BLaER1 (cell line): ENCODE measurements at regions not wholly inside any gene's neighbourhood (a gene's known extent, or its start where the extent isn't known, plus 50 kb on each side); places are given as distances from the start of the nearest gene placed in this dataset.
"Not testable (repeated sequence)": the region's sequence is repeated elsewhere in the genome, so short reads cannot be mapped to it uniquely, and the experiment has no call there.

Experiments
- H3K27ac ChIP-seq: shearing (Covaris generic); formaldehyde crosslinking; 2 replicates; pipeline ENCODE4 v1.8.1; 2022
- H3K27me3 ChIP-seq: shearing (Covaris generic); formaldehyde crosslinking; 2 replicates; pipeline ENCODE4 v1.8.1; 2022
- H3K36me3 ChIP-seq: shearing (Covaris generic); formaldehyde crosslinking; 2 replicates; pipeline ENCODE4 v1.8.1; 2022
- H3K4me1 ChIP-seq: shearing (Covaris generic); formaldehyde crosslinking; 2 replicates; pipeline ENCODE4 v1.8.1; 2022
- H3K4me2 ChIP-seq: shearing (Covaris generic); formaldehyde crosslinking; 2 replicates; pipeline ENCODE4 v1.8.1; 2022
- H3K4me3 ChIP-seq: shearing (Covaris generic); formaldehyde crosslinking; 2 replicates; pipeline ENCODE4 v1.8.1; 2022
- H3K9ac ChIP-seq: shearing (Covaris generic); formaldehyde crosslinking; 2 replicates; pipeline ENCODE4 v1.8.1; 2022
- H3K9me3 ChIP-seq: shearing (Covaris generic); formaldehyde crosslinking; 2 replicates; pipeline ENCODE4 v1.8.1; 2022
- H4K20me1 ChIP-seq: shearing (Covaris generic); formaldehyde crosslinking; 2 replicates; pipeline ENCODE4 v1.8.1; 2022
- Cebpa-rat ChIP-seq: shearing (Covaris generic); IDR thresholded peaks from 2 replicates; pipeline ENCODE4 v1.8.1; 2022

DNA sequence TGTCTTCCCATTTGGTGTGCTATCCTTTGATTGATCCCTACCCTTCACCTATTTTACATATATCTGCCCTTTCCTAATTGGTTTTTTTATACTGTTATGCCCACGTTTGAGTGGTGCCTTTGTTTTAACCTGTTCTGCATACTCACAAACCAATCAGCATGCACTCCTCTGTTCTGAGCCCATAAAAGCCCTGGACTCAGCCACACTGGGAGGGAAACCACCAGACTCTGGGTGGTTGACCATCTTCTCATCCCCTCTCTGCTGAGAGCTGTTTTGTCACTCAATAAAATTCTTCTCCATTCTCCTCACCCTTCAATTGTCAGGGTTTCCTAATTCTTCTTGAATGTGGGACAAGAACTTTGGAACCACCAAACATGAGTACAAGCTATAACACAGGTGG lies 989.8 kb downstream of the ADGRL2 start:
- H3K36me3 ChIP-seq: no peaks in the 10 kb centered on the region
- no peak overlapping the region for H3K9ac ChIP-seq
- H3K9me3 ChIP-seq: peaks cover 19% of the 10 kb centered on the region
- peaks cover 10% of the 10 kb centered on the region for H3K4me1 ChIP-seq
- H3K27me3 ChIP-seq: no peaks in the 10 kb centered on the region
- no peak overlapping the region for H3K27ac ChIP-seq
- H4K20me1 ChIP-seq: no peaks in the 10 kb centered on the region
- TF ChIP-seq Cebpa-rat: no peak
- H3K4me2 ChIP-seq: no peak overlapping the region
- no peak overlapping the region for H3K4me3 ChIP-seq

DNA sequence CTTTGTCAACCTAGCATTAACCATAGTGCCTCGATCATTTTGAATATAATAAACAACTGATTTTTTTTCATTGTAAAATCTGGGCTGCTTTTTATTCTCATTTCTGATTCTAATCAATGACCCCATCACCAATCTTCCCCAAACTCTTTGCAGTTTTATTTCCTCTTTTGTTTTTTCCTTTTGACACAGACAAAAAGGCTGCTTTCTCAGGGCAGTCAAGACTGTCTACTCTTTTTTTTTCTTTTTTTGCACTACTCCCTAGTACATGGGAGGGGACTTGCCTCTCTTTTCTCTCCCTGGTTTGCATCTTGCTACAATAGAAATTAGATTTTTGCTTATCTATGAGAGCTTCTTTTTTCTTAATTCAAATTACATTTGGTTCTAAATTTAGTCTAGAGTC lies 987.9 kb downstream of the ADGRL2 start:
- Histone ChIP-seq H3K27ac (no peak overlapping the region), H3K9ac (no peak overlapping the region), H3K36me3 (no peaks in the 10 kb centered on the region), H3K4me2 (no peak overlapping the region), H3K4me3 (no peak overlapping the region), H3K27me3 (no peaks in the 10 kb centered on the region), H4K20me1 (no peaks in the 10 kb centered on the region), H3K9me3 (peaks cover 19% of the 10 kb centered on the region), H3K4me1 (0 out of 2 replicates have a peak, but pooled peaks cover 3% of the 10 kb centered on the region)
- TF ChIP-seq Cebpa-rat: no peak

DNA sequence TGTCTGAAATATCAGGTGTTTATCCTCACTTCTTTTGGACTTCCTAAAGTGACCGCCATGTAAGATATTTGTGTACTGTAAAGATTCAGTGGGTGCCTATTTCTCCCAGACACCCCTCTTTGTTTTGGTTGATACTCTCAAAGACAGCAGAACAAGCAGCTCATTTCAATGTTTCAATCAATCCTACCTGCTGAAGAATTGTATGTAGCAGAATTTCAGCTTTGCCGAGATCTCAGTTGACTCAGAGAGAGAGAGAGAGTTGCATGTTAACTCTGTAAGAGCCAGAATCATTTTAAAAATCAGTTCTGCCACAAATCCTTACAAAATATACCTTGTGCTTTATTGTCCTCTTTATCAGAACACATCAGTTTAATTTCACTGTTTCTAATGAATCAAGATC lies 987.3 kb downstream of the ADGRL2 start:
- Histone ChIP-seq H3K27ac (no peak overlapping the region), H3K9me3 (peaks cover 19% of the 10 kb centered on the region), H3K4me2 (no peak overlapping the region), H3K27me3 (no peaks in the 10 kb centered on the region), H3K4me3 (no peak overlapping the region), H4K20me1 (no peaks in the 10 kb centered on the region), H3K9ac (no peak overlapping the region), H3K36me3 (no peaks in the 10 kb centered on the region), H3K4me1 (0 out of 2 replicates have a peak, but pooled peaks cover 3% of the 10 kb centered on the region)
- no peak for TF ChIP-seq Cebpa-rat

DNA sequence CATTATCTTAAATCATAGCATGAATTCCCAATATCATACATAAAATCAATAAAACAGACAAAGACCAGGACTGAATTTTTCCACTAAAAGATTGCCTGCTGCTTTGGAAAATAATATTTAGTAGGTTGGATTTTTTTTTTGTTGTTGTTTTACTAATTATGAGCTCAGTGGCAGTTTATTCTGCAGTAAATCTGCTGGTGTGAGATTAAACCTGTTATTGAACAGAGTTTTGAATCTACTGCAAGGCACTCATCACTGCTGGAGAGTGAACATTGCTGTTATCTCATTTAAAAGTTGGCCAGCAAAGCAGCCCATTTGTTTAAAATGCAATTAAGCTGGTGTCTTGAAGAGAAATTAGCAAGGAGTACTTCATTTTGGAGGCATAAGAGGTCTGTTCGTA lies 986.1 kb downstream of the ADGRL2 start:
- no peak for TF ChIP-seq Cebpa-rat
- no peak overlapping the region for H3K4me3 ChIP-seq
- no peak overlapping the region for H3K27ac ChIP-seq
- H3K9me3 ChIP-seq: peaks cover 19% of the 10 kb centered on the region
- H3K4me1 ChIP-seq: 0 out of 2 replicates have a peak, but pooled peaks cover 3% of the 10 kb centered on the region
- H3K4me2 ChIP-seq: no peak overlapping the region
- H4K20me1 ChIP-seq: no peaks in the 10 kb centered on the region
- no peak overlapping the region for H3K9ac ChIP-seq
- H3K36me3 ChIP-seq: no peaks in the 10 kb centered on the region
- no peaks in the 10 kb centered on the region for H3K27me3 ChIP-seq

DNA sequence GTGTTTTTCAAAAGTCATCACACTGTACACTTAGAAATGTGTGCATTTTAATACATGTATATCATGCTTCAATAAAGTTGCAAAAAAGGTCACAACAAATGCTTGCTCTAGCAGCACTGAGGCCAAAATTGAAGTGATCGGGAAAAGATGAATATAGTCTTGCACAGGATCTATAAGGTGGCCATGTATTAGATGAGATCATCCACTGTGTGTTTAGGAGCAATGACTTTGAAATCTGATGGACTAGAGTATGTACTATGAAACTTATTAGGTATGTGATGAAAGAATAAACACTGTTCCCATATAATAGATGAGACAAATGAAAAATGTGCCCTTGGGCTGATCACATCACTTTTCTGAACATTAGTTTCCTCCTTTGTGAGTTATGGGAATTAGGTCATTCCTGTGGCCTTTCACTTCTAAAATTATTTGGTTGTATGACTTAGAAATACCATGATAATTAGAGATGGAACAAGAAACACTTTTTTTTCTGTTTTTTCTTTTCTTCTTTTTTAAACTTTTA lies 984.6 kb downstream of the ADGRL2 start:
- Histone ChIP-seq H3K4me1 (0 out of 2 replicates have a peak, but pooled peaks cover 3% of the 10 kb centered on the region), H3K27ac (no peak overlapping the region), H3K9me3 (peaks cover 4% of the 10 kb centered on the region), H3K27me3 (no peaks in the 10 kb centered on the region), H3K36me3 (no peaks in the 10 kb centered on the region), H4K20me1 (no peaks in the 10 kb centered on the region), H3K4me3 (no peak overlapping the region), H3K4me2 (peak overlapping the region; percentile 7; the same call in 1 of the 2 replicates), H3K9ac (no peak overlapping the region)
- no peak for TF ChIP-seq Cebpa-rat

DNA sequence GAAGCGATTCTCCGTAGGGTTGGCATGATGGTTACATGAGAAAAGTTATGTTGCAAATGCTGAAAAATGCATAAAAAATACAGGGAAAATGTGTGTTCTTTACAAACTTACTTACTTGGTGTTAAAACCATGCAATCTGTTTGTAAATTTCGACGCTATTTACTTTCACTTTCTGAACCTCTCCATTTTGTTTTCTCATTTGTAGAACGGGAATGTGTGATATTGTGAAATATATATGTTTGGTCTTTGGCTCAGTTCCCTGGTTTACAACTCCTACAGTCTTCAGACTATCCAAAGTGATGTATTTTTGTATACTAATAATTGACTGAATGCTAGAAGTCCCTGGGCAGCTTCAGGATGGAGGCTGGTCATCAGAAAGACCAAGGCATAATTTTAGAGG lies 982.3 kb downstream of the ADGRL2 start:
- H3K4me3 ChIP-seq: no peak overlapping the region

DNA sequence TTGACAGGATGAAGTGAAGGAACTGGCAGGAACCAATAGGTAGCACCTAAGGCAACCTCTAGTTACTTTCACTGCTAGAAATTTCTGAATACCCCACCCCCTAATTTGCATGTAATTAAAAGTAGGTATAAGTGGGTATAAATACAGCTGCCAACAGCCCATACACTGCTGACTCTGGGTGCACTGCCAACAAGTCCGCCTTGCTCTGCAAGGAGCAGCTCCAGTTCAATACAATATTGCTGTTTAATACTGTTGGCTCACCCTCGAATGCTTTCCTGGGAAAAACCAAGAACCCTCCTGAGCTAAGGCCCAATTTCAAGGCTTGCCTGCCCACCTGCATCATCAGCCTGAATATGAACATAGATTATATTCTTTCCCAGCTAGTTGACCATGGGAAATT lies 981.9 kb downstream of the ADGRL2 start:
- Histone ChIP-seq H3K27me3 (no peaks in the 10 kb centered on the region), H3K27ac (no peak overlapping the region), H3K4me2 (no peak overlapping the region), H3K9me3 (peaks cover 2% of the 10 kb centered on the region; the same call in 1 of the 2 replicates), H3K4me3 (no peak overlapping the region), H3K9ac (no peak overlapping the region), H4K20me1 (no peaks in the 10 kb centered on the region), H3K36me3 (no peaks in the 10 kb centered on the region), H3K4me1 (0 out of 2 replicates have a peak, but pooled peaks cover 3% of the 10 kb centered on the region)
- TF ChIP-seq Cebpa-rat: no peak

More for the DNA sequence above, 982.3 kb downstream of the ADGRL2 start:
- H3K27ac ChIP-seq: no peak overlapping the region
- no peak overlapping the region for H3K4me2 ChIP-seq
- TF ChIP-seq Cebpa-rat: no peak
- H3K36me3 ChIP-seq: no peaks in the 10 kb centered on the region
- H3K9ac ChIP-seq: no peak overlapping the region
- no peaks in the 10 kb centered on the region for H3K27me3 ChIP-seq
- H3K4me1 ChIP-seq: 0 out of 2 replicates have a peak, but pooled peaks cover 3% of the 10 kb centered on the region
- H4K20me1 ChIP-seq: no peaks in the 10 kb centered on the region
- no peaks in the 10 kb centered on the region for H3K9me3 ChIP-seq

DNA sequence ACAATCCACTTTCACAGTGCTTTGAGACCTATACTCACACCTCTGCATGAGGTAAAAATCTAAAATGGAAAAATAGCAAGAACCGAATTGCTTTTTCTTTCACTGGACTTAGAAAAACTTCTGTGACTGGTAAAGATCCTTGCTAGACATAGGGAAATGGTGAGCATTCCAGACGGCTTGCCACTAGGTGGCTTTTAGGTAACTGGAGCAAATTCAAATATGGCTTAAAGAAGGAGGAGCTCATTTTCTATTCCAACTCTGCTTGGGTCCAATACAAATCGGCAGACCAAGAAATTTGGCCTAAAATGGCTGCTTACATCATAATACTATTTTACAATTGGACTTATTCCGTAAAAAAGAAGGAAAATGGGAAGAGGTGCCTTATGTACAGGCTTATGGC lies 977.9 kb downstream of the ADGRL2 start:
- H3K36me3 ChIP-seq: no peaks in the 10 kb centered on the region
- peaks cover 20% of the 10 kb centered on the region for H3K9me3 ChIP-seq
- H4K20me1 ChIP-seq: no peaks in the 10 kb centered on the region
- no peak overlapping the region for H3K27ac ChIP-seq
- no peaks in the 10 kb centered on the region for H3K27me3 ChIP-seq
- no peak overlapping the region for H3K4me3 ChIP-seq
- no peak overlapping the region for H3K9ac ChIP-seq
- TF ChIP-seq Cebpa-rat: no peak
- H3K4me1 ChIP-seq: no peaks in the 10 kb centered on the region
- H3K4me2 ChIP-seq: no peak overlapping the region

DNA sequence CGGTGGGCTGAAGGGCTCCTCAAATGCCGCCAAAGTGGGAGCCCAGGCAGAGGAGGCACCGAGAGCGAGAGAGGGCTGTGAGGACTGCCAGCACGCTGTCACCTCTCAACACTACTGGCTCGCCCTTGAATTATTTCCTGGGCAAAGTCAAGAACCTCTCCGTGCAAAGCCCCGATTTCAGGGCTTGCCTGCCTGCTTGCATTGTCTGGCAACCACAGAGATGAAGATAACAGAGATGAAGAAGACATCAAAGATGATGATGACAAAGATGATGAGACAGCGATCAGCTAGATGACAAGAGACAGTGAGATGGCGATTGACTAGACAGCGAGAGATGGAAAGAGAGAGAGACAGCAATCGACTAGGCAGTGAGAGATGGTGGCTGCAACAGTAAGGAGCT lies 976.5 kb downstream of the ADGRL2 start:
- TF ChIP-seq Cebpa-rat: no peak
- H3K36me3 ChIP-seq: no peaks in the 10 kb centered on the region
- no peaks in the 10 kb centered on the region for H4K20me1 ChIP-seq
- H3K27ac ChIP-seq: no peak overlapping the region
- H3K4me2 ChIP-seq: no peak overlapping the region
- no peak overlapping the region for H3K4me3 ChIP-seq
- H3K9me3 ChIP-seq: peaks cover 20% of the 10 kb centered on the region
- H3K9ac ChIP-seq: no peak overlapping the region
- H3K4me1 ChIP-seq: no peaks in the 10 kb centered on the region
- H3K27me3 ChIP-seq: no peaks in the 10 kb centered on the region

DNA sequence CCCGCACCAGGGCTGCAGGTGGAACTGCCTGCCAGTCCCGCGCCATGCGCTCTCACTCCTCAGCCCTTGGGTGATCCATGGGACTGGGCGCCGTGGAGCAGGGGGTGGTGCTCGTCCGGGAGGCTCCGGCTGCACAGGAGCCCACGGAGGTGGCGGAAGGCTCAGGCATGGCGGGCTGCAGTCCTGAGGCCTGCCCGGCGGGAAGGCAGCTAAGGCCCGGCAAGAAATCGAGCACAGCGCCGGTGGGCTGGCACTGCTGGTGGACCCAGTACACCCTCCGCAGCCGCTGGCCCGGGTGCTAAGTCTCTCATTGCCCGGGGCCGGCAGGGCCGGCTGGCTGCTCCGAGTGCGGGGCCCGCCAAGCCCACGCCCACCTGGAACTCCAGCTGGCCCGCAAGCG lies 976.0 kb downstream of the ADGRL2 start:
- H4K20me1 ChIP-seq, H3K36me3 ChIP-seq, H3K9ac ChIP-seq, H3K27me3 ChIP-seq, H3K4me2 ChIP-seq, H3K4me1 ChIP-seq, H3K4me3 ChIP-seq, H3K27ac ChIP-seq: not testable (repeated sequence)
- peaks cover 20% of the 10 kb centered on the region for H3K9me3 ChIP-seq
